ENCODE measurements at regions not wholly inside any gene's neighbourhood (a gene's known extent, or its start where the extent isn't known, plus 50 kb on each side); places are given as distances from the start of the nearest gene placed in this dataset.

DNA sequence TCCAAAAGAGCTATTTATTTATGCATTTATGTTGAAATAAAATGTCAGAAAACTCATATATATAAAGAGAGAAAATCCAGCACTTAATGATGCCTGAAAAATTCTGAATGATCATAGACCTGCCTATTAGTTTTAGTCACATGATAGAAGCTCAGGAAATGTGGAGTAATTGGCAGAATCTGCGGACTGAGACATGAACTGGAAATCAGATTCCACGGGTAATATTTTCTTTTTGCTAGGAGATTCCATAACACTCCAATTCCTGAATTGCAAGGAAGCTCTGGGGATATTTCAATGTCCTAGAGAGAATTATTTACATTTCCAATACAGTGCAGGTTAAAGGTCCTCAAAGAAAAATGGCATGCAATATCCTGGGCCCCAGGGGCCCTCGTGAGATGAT, 778.8 kb downstream of the SEMA5A start:
- TF ChIP-seq, protein P1, sequence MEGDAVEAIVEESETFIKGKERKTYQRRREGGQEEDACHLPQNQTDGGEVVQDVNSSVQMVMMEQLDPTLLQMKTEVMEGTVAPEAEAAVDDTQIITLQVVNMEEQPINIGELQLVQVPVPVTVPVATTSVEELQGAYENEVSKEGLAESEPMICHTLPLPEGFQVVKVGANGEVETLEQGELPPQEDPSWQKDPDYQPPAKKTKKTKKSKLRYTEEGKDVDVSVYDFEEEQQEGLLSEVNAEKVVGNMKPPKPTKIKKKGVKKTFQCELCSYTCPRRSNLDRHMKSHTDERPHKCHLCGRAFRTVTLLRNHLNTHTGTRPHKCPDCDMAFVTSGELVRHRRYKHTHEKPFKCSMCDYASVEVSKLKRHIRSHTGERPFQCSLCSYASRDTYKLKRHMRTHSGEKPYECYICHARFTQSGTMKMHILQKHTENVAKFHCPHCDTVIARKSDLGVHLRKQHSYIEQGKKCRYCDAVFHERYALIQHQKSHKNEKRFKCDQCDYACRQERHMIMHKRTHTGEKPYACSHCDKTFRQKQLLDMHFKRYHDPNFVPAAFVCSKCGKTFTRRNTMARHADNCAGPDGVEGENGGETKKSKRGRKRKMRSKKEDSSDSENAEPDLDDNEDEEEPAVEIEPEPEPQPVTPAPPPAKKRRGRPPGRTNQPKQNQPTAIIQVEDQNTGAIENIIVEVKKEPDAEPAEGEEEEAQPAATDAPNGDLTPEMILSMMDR (IDR thresholded peaks at IDR 0.05) = no peak

DNA sequence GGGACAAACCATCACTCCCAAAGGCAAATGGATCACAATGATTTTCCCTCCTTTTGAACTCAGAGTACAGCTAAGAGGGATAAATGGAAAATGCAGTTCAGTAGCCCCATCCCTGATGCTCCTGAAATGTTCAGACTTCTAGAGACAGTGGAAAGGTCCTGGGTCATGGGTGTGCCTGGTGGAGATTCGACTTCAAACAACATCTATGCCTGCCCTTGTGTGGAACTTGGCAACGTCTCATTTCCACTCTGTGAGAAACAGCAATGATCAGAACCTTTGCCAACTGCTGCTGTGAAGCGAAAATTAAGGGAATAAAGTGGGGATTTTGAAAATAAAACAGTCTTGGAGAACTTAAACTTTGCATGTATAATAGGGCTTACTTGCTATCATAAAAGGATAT, 778.1 kb downstream of the SEMA5A start:
- TF ChIP-seq, protein P1 (IDR thresholded peaks at IDR 0.05) = no peak

DNA sequence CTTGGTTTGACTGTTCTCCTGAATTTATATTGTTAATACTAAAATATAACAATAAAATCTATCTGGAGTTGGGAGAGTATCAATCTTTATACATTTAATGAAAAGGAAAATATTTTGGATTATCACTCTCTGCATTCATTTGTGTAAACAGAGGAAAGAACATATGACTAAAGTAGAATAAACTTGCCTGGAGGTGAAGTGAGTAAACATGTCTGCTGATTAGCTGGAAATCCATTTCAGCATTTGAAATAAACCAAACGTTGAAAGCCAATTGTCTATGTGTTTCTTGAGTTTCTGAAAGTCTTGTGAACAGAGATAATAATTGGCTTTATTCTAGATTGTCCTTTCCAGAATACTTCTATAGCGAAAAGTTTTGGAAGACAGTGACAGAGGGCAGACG, 776.2 kb downstream of the SEMA5A start:
- TF ChIP-seq, protein P1 (IDR thresholded peaks at IDR 0.05) = no peak

DNA sequence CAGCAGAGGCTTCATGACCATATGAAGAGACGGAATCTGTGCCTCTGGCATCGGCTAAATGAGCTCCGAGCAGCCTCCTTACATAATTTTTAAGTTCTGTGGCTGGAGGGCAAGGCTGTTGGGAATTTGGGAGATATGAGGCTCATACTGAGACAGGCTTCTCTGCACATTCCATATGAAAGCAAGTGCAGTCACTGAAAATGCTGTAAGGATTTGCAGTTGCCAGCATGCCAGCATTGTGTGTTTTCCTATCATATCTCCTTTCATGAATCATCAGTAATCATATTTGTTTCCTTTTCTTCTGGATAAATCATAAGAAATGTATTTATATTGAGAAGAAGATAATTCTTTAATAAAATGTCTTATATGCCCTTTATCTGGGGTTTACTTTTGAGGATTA, 775.4 kb downstream of the SEMA5A start:
- TF ChIP-seq, protein P1 (IDR thresholded peaks at IDR 0.05) = no peak

DNA sequence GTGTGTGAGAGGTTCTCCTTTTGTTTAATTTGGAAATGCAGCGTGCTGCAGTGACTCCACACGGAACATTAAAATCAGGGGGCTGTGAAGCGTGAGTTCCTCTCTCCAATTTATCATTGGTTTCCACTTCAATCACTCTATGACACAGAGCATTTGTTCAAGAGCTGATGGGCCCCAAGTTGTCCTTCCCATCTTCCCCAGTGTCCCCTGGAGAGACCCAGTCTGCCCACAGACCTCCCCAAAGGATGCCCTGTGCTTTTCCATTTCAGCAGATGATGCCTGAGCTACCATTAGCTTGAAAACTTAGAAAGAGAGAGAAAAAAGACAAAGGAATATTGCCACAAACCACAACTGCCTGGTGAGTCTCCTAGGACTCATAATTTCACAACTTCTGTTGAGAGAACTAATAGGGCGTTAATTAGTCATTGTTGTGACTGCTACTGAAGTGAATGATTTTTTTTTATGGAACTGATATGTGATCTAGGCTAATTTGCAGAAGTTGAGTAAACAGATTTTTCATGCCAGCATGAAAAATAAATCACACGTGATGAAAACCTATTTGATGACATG, 772.7 kb downstream of the SEMA5A start:
- TF ChIP-seq, protein P1 (IDR thresholded peaks at IDR 0.05) = no peak

DNA sequence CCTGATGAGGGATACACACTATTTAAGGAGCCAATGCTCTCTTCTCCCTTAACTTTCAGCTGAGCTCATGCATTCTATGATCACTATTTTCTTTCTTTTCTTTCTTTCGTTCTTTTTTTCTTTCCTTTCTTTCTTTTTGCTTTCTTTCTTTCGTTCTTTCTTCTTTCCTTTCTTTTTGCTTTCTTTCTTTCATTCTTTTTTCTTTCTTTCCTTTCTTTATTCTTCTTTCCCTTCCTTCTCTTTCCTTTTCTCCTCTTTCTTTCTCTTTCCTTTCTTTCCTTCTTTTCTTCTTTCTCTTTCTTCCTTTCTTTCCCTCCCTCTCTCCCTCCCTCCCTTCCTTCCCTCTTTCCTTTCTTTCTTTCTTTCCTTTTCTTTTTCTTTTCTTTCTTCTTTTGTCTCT, 761.2 kb downstream of the SEMA5A start:
- TF ChIP-seq, protein P1 (IDR thresholded peaks at IDR 0.05) = no peak

DNA sequence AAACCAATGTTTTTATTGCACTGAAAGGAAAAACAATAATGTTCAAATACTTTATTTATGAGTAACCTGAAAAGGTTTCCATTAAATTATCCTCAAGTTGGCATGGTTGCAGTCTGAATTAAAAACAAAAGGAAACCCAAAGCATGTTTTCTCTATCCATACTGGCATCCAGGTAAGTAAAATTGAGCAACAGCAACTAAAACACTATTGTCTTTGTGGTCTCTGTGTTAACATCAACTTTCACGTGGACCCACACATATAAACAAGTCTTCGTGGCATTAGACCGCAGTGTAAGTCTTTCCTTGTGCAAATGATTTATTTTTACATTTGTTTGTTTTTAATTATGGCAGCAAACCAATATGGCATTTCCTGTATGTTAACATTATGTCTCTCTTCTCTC, 757.6 kb downstream of the SEMA5A start:
- TF ChIP-seq, protein P1 (IDR thresholded peaks at IDR 0.05) = no peak

DNA sequence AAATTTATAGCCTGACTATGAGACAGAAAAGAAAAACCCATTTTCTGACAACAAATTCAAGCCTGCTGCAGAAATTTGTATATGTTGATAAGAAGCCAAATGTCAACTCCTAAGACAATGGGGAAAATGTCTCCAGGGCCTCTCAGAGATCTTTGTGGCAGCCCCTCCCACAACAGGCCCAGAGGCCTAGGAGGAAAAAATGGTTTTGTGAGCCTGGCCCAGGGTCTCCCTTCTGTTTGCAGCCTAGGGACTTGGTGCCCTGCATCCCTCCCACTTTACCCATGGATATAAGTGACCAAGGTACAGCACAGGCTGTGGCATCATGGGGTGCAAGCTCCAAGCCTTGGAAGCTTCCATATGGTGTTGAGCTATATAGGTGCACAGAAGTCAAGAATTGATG, 740.2 kb downstream of the SEMA5A start:
- TF ChIP-seq, protein P1 (IDR thresholded peaks at IDR 0.05) = no peak

All from LNCAP (cell line).